LNCaP clone FGC (cell line): ENCODE measurements at regions not wholly inside any gene's neighbourhood (a gene's known extent, or its start where the extent isn't known, plus 50 kb on each side); places are given as distances from the start of the nearest gene placed in this dataset.

ENCODE experiments used
- DNase-seq: peaks from one replicate; pipeline ENCODE4 v3.0.0-alpha.2; 2011; ENCODE audit warnings: low read depth
- H3K4me3 ChIP-seq: 2 replicates; pipeline ENCODE4 v1.5.1; 2011; ENCODE audit warnings: mild to moderate bottlenecking, low read depth, low read length, control low read depth
- CTCF ChIP-seq: IDR thresholded peaks from 2 replicates; pipeline ENCODE4 v1.5.1; 2012; ENCODE audit warnings: mild to moderate bottlenecking; ENCODE audit not compliant: control insufficient read depth, insufficient read depth; ENCODE audit errors: extremely low read depth

- DNase-seq = no peak
- TF ChIP-seq CTCF = no peak
- no peak overlapping the region for H3K4me3 ChIP-seq
Observed at GRCh38 chr20:29687438-29687837, 1570.0 kb upstream of the DEFB115 start.

- H3K4me3 ChIP-seq = peak overlapping the region; percentile 50
- no peak for TF ChIP-seq CTCF
Observed at GRCh38 chr20:29689411-29690225, 1567.8 kb upstream of the DEFB115 start.

GRCh38 chr20:29690274-29690673, 1567.2 kb upstream of the DEFB115 start:
- DNase-seq = no peak
- no peak for TF ChIP-seq CTCF
- H3K4me3 ChIP-seq = peak overlapping the region; percentile 50; the same call in 1 of the 2 replicates

More at GRCh38 chr20:29689411-29690225, 1567.8 kb upstream of the DEFB115 start:
- DNase-seq = peak; percentile 54

GRCh38 chr20:29740601-29740950, 1516.9 kb upstream of the DEFB115 start:
- DNase-seq = no peak
- no peak overlapping the region for H3K4me3 ChIP-seq
- no peak for TF ChIP-seq CTCF

GRCh38 chr20:29740951-29741593, 1516.4 kb upstream of the DEFB115 start:
- no peak for DNase-seq
- TF ChIP-seq CTCF = no peak
- no peak overlapping the region for H3K4me3 ChIP-seq

GRCh38 chr20:29741594-29741893, 1515.9 kb upstream of the DEFB115 start:
- no peak overlapping the region for H3K4me3 ChIP-seq
- DNase-seq = no peak
- no peak for TF ChIP-seq CTCF
